GM12873 (cell line): ENCODE measurements at regions not wholly inside any gene's neighbourhood (a gene's known extent, or its start where the extent isn't known, plus 50 kb on each side); places are given as distances from the start of the nearest gene placed in this dataset.

Experiments
- TF ChIP-seq, protein P1 (sequence below): IDR thresholded peaks from 2 replicates; pipeline ENCODE4 v1.5.1; 2012; ENCODE audit warnings: low read depth, mild to moderate bottlenecking, moderate library complexity, low read length, control low read depth; ENCODE audit not compliant: insufficient read depth; ENCODE audit errors: missing control alignments

DNA sequence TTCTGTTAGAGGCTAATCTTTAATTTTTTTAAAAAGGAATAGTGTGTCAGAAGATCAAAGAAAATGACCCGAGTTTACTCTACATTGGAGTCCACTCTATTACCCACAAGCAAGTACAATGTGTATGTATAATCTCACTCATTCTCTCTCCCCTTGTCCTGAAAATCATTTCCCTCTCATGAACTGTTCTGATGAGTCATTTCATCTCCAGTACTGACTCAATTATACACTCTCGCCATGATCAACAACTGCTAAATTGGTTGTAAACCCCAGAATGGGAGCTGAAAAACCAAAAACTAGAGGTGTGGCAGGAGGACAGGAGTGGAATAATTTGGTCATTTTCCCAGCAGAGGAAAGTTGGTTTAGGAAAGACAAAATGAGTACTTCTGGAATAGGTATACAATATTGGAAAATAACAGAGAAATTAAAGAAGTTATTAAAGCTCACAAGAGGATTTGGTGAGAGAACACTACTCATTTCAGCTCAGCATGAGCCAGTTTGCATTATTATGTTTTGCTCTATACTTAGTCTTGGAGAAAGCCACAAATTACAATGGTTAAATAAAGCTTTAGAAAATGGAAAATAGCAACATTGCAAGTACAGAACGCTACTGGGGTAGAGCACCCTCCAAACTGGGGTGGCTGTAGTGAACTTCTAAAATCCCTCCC lies 144.3 kb upstream of the PFN2 start:
- TF ChIP-seq, protein P1, sequence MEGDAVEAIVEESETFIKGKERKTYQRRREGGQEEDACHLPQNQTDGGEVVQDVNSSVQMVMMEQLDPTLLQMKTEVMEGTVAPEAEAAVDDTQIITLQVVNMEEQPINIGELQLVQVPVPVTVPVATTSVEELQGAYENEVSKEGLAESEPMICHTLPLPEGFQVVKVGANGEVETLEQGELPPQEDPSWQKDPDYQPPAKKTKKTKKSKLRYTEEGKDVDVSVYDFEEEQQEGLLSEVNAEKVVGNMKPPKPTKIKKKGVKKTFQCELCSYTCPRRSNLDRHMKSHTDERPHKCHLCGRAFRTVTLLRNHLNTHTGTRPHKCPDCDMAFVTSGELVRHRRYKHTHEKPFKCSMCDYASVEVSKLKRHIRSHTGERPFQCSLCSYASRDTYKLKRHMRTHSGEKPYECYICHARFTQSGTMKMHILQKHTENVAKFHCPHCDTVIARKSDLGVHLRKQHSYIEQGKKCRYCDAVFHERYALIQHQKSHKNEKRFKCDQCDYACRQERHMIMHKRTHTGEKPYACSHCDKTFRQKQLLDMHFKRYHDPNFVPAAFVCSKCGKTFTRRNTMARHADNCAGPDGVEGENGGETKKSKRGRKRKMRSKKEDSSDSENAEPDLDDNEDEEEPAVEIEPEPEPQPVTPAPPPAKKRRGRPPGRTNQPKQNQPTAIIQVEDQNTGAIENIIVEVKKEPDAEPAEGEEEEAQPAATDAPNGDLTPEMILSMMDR: no peak

DNA sequence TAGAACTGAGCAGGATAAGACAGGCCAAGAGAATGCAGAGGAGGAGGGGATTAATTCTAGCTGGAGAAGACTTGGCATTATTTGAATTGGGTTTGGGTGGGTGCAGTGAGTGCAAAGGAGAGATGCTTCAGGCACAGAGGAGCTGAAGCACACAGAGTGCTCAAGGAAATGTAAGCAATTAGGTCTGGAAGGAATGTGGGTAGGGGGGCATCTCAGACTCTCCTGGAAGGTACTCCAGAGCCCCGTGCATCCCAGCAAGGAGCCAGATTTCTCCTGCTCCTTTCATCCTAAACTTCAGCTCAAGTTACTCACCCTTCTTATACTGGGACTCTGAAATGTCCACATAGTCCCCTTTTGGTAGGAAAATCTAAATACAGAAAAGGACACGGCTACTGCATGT lies 143.6 kb upstream of the PFN2 start:
- TF ChIP-seq, protein P1: no peak

DNA sequence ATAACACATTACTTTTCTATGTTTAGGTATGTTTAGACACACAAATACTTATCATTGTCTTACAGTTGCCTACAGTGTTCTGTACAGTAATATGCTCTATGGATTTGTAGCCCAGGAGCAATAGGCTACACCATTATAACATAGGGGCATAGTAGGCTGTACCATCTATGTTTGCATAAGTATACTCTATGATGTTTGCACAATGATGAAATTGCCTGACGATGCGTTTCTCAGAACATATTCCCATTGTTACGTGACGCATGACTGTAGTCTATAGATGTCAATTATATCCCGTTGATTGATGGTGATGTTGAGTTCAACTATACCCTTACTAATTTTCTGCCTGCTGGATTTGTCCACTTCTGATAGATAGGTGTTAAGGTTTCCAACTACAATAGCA lies 139.4 kb upstream of the PFN2 start:
- TF ChIP-seq, protein P1: no peak

DNA sequence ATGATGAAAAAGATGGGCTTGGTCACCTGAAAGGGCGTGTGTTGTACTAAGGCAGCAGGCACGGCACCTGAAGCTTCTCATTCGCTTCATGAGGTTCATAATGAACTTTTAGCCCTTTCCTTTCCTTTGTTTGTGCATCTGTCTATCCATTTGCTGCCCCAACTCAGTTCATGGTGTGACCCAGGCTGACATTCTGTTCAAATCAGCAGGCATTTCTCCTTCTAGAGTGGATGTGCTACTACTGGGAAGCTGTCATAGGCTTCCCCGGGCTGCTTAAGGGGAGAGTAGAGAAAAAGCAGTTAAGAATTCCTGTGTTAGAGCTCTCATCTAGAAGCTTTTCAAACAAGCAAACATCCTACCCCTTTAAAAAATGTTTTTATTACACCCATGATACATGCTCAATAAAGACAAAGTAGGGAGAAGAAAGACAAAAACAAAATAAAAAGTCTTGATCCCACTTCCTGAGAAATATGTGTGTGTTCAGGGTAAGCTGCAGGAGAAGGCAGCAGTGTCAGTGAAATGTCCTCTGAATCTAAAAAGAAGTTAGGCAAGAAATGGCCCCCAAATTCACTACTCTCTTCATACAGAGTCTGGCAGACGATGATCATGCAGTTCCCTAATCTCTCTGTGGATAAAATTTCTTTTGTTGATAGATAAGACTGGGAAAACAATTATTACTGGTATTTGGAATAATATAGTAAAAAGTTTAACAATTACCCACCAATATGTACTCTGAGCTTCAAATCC lies 136.9 kb upstream of the PFN2 start:
- TF ChIP-seq, protein P1: no peak

DNA sequence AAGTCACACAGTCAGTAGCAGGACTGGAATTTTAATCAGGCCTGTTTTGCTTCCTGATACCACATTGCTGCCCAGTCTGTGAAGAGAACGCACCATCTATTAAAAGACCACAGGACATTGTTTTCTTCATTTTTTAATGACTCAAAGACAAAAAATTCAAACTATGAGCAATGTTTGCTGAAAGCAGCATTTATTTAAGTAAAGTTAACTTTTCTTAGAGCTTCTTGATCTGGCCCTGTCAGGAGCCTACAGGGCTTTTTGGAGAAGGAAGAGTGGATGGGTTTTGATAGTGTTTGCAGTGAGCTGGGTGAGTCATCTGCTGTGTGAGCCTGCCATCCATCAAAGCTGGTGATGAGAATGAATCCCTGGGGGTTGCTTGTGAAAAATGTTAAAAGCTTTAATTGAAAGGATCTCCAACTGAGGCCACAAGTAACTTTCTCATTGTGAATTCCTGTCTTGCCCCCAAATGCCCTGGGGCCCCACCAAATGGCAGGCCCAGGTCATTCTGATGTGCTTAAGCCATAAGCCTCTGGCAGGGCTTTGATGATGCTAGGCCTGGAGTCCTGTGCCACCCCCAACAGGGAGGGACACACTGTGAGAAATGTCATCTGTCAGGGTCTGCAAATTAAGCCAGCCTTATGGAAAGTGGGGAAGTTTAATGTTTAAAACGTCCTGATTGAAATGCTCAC lies 136.2 kb upstream of the PFN2 start:
- TF ChIP-seq, protein P1: no peak

DNA sequence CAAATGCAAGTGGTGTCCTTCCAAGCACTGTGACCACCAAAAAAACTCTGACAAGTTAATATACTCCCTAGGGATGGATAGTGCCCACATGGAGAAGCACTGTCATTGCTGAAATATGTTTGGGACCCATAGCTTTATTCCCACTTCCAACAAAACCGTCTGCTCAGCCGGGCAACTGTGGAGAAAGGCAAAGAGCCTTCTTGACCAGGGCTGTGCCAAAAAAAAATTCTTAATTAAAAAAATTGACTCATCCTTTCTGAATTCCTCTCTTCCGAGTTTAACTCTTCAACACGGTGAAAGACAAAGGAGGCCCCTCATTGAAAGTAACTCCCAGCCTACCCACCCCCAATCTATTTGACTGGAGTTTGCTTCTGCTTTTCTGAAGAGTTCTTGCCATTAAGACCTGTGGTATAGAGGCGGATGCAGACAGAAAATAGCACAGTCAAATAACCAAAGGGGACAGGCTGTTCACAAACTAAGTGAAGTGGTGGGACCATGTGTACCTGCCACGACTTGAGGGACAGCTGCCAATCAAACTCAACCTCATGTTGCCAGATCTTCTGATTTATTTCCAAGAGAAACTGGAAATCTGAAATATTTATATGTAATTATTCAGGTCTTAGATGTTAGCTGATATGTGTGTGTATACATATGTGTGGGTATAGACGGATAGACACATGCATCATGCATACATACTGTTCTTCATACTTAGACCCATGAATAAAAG lies 135.4 kb upstream of the PFN2 start:
- TF ChIP-seq, protein P1: no peak
